Chondrocyte (in vitro differentiated cells): ENCODE measurements at regions not wholly inside any gene's neighbourhood (a gene's known extent, or its start where the extent isn't known, plus 50 kb on each side); places are given as distances from the start of the nearest gene placed in this dataset.

Source experiments
- DNase-seq: peaks from one replicate; pipeline ENCODE4 v3.0.0; 2021; ENCODE audit warnings: mixed read lengths, low spot score
- H3K27ac Mint-ChIP-seq: one replicate; pipeline ENCODE4 v1.8.0; 2021; ENCODE audit warnings: mild to moderate bottlenecking, moderate library complexity, mixed read lengths; ENCODE audit not compliant: unreplicated experiment
- H3K27me3 Mint-ChIP-seq: 2 replicates; pipeline ENCODE4 v1.8.0; 2021; ENCODE audit warnings: low read depth, mixed read lengths
- H3K36me3 Mint-ChIP-seq: 2 replicates; pipeline ENCODE4 v1.8.0; 2021; ENCODE audit warnings: low read depth, mixed read lengths
- H3K4me1 Mint-ChIP-seq: 2 replicates; pipeline ENCODE4 v1.8.0; 2021; ENCODE audit warnings: low read depth, mild to moderate bottlenecking, mixed read lengths
- H3K4me3 Mint-ChIP-seq: one replicate; pipeline ENCODE4 v1.8.0; 2021; ENCODE audit warnings: mild to moderate bottlenecking, moderate library complexity, mixed read lengths; ENCODE audit not compliant: unreplicated experiment
- H3K9me3 Mint-ChIP-seq: 2 replicates; pipeline ENCODE4 v1.8.0; 2021; ENCODE audit warnings: low read depth, mixed read lengths
- CTCF ChIP-seq: fragments of 200-600 bp; sonication (generic); IDR thresholded peaks from 2 replicates; pipeline ENCODE4 v1.5.0; 2021; ENCODE audit warnings: antibody characterized with exemption, mild to moderate bottlenecking, moderate library complexity

GRCh38 chr16:79404571-79404970 is 196.0 kb downstream of the MAF start:
- Mint-ChIP-seq H3K27me3 (peaks cover 13% of the 10 kb centered on the region), H3K36me3 (no peaks in the 10 kb centered on the region), H3K9me3 (peaks cover 6% of the 10 kb centered on the region)

GRCh38 chr16:79403534-79403933 is 197.0 kb downstream of the MAF start:
- Mint-ChIP-seq H3K4me3 (no peak overlapping the region), H3K27me3 (peaks cover 13% of the 10 kb centered on the region), H3K27ac (no peak overlapping the region), H3K4me1 (no peaks in the 10 kb centered on the region), H3K9me3 (peaks cover 6% of the 10 kb centered on the region), H3K36me3 (no peaks in the 10 kb centered on the region)
- no peak for DNase-seq
- no peak for TF ChIP-seq CTCF

More at GRCh38 chr16:79404571-79404970, 196.0 kb downstream of the MAF start:
- no peak for TF ChIP-seq CTCF
- Mint-ChIP-seq H3K4me1 (no peaks in the 10 kb centered on the region), H3K4me3 (no peak overlapping the region), H3K27ac (no peak overlapping the region)
- no peak for DNase-seq

- Mint-ChIP-seq H3K27ac (no peak overlapping the region), H3K36me3 (no peaks in the 10 kb centered on the region), H3K4me1 (no peaks in the 10 kb centered on the region), H3K4me3 (no peak overlapping the region), H3K27me3 (peaks cover 13% of the 10 kb centered on the region), H3K9me3 (peaks cover 9% of the 10 kb centered on the region)
- TF ChIP-seq CTCF, result no peak
- no peak for DNase-seq
Observed at GRCh38 chr16:79402920-79403319, 197.6 kb downstream of the MAF start.

- Mint-ChIP-seq H3K27me3 (peaks cover 9% of the 10 kb centered on the region), H3K4me1 (no peaks in the 10 kb centered on the region), H3K27ac (no peak overlapping the region), H3K36me3 (no peaks in the 10 kb centered on the region), H3K9me3 (peaks cover 10% of the 10 kb centered on the region), H3K4me3 (no peak overlapping the region)
- no peak for DNase-seq
- no peak for TF ChIP-seq CTCF
Observed at GRCh38 chr16:79402356-79402755, 198.2 kb downstream of the MAF start.

GRCh38 chr16:79401782-79402181 is 198.8 kb downstream of the MAF start:
- H3K27me3 Mint-ChIP-seq, result peaks cover 8% of the 10 kb centered on the region
- no peaks in the 10 kb centered on the region for H3K36me3 Mint-ChIP-seq
- TF ChIP-seq CTCF, result no peak
- DNase-seq, result no peak
- H3K4me3 Mint-ChIP-seq, result no peak overlapping the region
- H3K4me1 Mint-ChIP-seq, result no peaks in the 10 kb centered on the region
- H3K27ac Mint-ChIP-seq, result no peak overlapping the region
- peaks cover 10% of the 10 kb centered on the region for H3K9me3 Mint-ChIP-seq
